ENCODE measurements at regions not wholly inside any gene's neighbourhood (a gene's known extent, or its start where the extent isn't known, plus 50 kb on each side); places are given as distances from the start of the nearest gene placed in this dataset.

DNA sequence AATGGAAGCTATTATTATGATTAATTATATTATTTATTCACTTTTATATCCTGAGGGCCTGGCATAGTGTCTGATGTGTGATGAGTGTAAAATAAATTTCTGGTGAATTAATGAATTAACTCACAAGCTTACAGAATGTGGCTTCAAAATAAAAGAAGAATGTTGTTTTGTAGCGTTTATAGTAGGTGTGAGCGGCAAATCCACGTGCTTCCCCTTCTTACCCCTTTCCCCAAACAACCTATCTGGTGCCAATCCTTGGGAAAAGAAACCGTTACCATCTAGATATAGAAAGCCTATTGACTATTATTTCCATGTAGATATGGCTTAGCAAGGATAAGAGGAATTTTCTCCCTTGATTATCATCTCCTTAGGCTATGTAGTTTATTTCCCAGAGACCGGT lies 144.6 kb upstream of the CITED2 start:
- TF ChIP-seq, protein P1, sequence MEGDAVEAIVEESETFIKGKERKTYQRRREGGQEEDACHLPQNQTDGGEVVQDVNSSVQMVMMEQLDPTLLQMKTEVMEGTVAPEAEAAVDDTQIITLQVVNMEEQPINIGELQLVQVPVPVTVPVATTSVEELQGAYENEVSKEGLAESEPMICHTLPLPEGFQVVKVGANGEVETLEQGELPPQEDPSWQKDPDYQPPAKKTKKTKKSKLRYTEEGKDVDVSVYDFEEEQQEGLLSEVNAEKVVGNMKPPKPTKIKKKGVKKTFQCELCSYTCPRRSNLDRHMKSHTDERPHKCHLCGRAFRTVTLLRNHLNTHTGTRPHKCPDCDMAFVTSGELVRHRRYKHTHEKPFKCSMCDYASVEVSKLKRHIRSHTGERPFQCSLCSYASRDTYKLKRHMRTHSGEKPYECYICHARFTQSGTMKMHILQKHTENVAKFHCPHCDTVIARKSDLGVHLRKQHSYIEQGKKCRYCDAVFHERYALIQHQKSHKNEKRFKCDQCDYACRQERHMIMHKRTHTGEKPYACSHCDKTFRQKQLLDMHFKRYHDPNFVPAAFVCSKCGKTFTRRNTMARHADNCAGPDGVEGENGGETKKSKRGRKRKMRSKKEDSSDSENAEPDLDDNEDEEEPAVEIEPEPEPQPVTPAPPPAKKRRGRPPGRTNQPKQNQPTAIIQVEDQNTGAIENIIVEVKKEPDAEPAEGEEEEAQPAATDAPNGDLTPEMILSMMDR (conservative IDR thresholded peaks at IDR 0.05) = no peak
- no peak for TF ChIP-seq EZH2 (IDR thresholded peaks at IDR 0.05; ENCODE audit: low read depth)

All from PC-9 (cell line).